Ishikawa (cell line): ENCODE measurements at regions not wholly inside any gene's neighbourhood (a gene's known extent, or its start where the extent isn't known, plus 50 kb on each side); places are given as distances from the start of the nearest gene placed in this dataset.

Source experiments
- CEBPB ChIP-seq: IDR thresholded peaks from 2 replicates; pipeline ENCODE4 v1.6.1; 2012
- CREB1 ChIP-seq: IDR thresholded peaks from 2 replicates; pipeline ENCODE4 v1.6.1; 2012; ENCODE audit warnings: low read depth
- EGR1 ChIP-seq: IDR thresholded peaks from 2 replicates; pipeline ENCODE4 v1.6.1; 2012
- EP300 ChIP-seq: IDR thresholded peaks from 2 replicates; pipeline ENCODE4 v1.6.1; 2012; ENCODE audit warnings: borderline replicate concordance
- FOXM1 ChIP-seq: IDR thresholded peaks from 2 replicates; pipeline ENCODE4 v1.6.1; 2012; ENCODE audit warnings: low read depth, borderline replicate concordance
- MAX ChIP-seq: IDR thresholded peaks from 2 replicates; pipeline ENCODE4 v1.6.1; 2012
- NFIC ChIP-seq: IDR thresholded peaks from 2 replicates; pipeline ENCODE4 v1.6.1; 2012
- RAD21 ChIP-seq: IDR thresholded peaks from 2 replicates; pipeline ENCODE4 v1.6.1; 2012; ENCODE audit warnings: low read depth
- REST ChIP-seq: IDR thresholded peaks from 2 replicates; pipeline ENCODE4 v1.6.1; 2012; ENCODE audit warnings: low read depth, mild to moderate bottlenecking
- TAF1 ChIP-seq: IDR thresholded peaks from 2 replicates; pipeline ENCODE4 v1.6.1; 2012; ENCODE audit warnings: low read depth, mild to moderate bottlenecking
- TCF12 ChIP-seq: IDR thresholded peaks from 2 replicates; pipeline ENCODE4 v1.6.1; 2012; ENCODE audit warnings: low read depth
- TEAD4 ChIP-seq: IDR thresholded peaks from 2 replicates; pipeline ENCODE4 v1.6.1; 2012
- YY1 ChIP-seq: IDR thresholded peaks from 2 replicates; pipeline ENCODE4 v1.6.1; 2012; ENCODE audit warnings: low read depth
- ZBTB7A ChIP-seq: IDR thresholded peaks from 2 replicates; pipeline ENCODE4 v1.6.1; 2012; ENCODE audit warnings: low read depth
- TF ChIP-seq, protein P1 (sequence below): IDR thresholded peaks from 2 replicates; pipeline ENCODE4 v1.6.1; 2012

DNA sequence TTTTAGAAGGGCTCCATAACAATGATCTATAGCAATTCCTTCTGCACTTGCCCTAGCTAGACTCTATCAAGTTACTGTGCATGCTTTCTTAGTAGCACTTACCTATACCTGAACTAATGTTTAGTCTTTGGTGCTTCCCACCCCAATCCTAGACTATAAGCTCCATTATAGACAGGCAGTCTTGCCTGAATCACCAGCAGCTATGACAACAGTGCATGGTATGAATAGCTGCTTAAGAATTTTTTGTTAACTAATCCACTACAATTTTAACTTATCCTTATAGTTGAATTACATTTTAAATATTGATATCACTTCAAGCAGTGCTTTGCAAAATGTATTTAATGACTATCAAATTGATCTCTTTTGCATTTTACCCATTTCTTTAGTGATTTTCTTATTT lies 164.3 kb downstream of the RPS12 start:
- TF ChIP-seq TCF12: no peak
- TF ChIP-seq RAD21: no peak
- TF ChIP-seq EGR1: no peak
- TF ChIP-seq EP300: no peak
- TF ChIP-seq FOXM1: no peak
- TF ChIP-seq YY1: no peak
- TF ChIP-seq CREB1: no peak
- TF ChIP-seq NFIC: no peak
- TF ChIP-seq, protein P1, sequence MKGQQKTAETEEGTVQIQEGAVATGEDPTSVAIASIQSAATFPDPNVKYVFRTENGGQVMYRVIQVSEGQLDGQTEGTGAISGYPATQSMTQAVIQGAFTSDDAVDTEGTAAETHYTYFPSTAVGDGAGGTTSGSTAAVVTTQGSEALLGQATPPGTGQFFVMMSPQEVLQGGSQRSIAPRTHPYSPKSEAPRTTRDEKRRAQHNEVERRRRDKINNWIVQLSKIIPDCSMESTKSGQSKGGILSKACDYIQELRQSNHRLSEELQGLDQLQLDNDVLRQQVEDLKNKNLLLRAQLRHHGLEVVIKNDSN: no peak

DNA sequence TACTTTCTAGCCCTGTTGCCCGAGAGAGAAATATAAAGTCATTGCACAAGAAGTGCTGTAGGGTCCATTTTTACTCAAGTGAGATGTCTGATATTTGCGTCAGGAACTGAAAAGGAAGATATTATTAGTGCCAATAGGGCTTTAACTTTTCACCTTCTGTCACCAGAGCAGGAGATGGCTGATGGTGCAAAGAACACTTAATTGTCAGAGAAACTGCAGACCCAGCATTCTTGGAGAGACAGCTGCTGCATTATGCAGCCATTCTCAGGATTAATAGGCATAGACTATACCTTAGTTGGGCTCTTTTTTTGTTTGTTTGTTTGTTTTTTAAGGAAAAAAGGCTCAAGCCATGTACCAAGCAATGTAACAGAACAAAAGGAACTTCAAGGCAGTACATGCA lies 179.4 kb downstream of the RPS12 start:
- TF ChIP-seq MAX (no peak), NFIC (no peak)

DNA sequence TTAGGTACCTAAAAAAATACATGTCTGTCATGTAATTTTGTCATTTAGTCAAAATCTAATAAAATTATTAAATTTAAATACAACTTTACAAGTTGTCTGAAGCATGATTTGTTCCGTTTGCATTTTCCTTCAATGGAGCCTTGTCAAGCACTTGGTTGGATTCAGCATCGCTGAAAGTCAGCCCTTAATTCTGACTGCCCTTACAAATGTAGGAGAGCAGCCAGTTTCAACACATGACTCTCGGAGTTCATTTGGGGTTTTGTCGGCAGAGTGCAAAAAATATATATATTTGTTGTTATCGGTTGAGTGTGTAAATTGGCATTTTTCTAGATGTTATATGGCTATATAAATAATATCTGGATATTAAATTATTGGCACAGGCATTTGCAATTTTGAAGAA lies 180.6 kb downstream of the RPS12 start:
- TF ChIP-seq TAF1 (no peak), YY1 (no peak), NFIC (no peak), REST (no peak), RAD21 (no peak), ZBTB7A (no peak), TEAD4 (no peak), MAX (no peak), CEBPB (no peak), CREB1 (no peak), FOXM1 (no peak), EGR1 (no peak)
- TF ChIP-seq, protein P1: no peak

- TF ChIP-seq RAD21 (no peak), CEBPB (no peak), NFIC (no peak), TAF1 (no peak), TCF12 (no peak), ZBTB7A (no peak), CREB1 (no peak), REST (no peak), YY1 (no peak), FOXM1 (no peak), EGR1 (no peak), EP300 (no peak), TEAD4 (no peak), MAX (no peak)
- TF ChIP-seq, protein P1: no peak
These were observed 181.1 kb downstream of the RPS12 start for GRCh38 chr6:132995432-132995831.

DNA sequence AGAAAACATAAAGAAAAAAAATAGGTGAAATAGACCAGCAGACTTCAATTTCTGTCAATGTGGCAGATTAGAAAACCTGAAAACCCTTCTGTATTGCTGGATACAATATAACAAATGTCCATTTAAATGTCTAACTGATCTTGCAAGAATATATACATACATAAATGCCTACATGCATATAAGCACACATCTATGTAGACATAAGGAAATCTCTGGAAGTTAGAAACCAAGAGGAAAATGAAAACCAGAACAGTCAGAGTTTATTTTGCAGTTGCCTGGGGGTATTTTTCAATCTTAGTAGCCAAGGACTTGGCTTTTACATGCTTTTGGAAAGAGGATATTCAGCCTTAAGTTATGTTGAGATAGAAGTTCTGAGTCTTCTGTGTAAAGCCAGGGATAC lies 184.0 kb downstream of the RPS12 start:
- no peak for TF ChIP-seq REST
- TF ChIP-seq EGR1: no peak
- no peak for TF ChIP-seq TEAD4
- TF ChIP-seq FOXM1: no peak
